SH-SY5Y (cell line): ENCODE measurements at regions not wholly inside any gene's neighbourhood (a gene's known extent, or its start where the extent isn't known, plus 50 kb on each side); places are given as distances from the start of the nearest gene placed in this dataset.

Experiments
- GATA2 ChIP-seq: IDR thresholded peaks from 2 replicates; pipeline ENCODE4 v1.6.1; 2011; ENCODE audit warnings: mild to moderate bottlenecking, low read depth, low read length
- GATA3 ChIP-seq: IDR thresholded peaks from 2 replicates; pipeline ENCODE4 v1.6.1; 2011; ENCODE audit warnings: low read depth, mild to moderate bottlenecking, low read length, moderate library complexity

GRCh38 chr1:198838022-198838342, 199.1 kb downstream of the PTPRC start:
- TF ChIP-seq GATA2 (no peak), GATA3 (no peak)
